A673 (cell line): ENCODE measurements at regions not wholly inside any gene's neighbourhood (a gene's known extent, or its start where the extent isn't known, plus 50 kb on each side); places are given as distances from the start of the nearest gene placed in this dataset.

ENCODE experiments used
- BruUV-seq: library from RNA; stranded (reverse); fragments of 400-500 nt; replicated peaks from 2 replicates; lab custom pipeline; 2021; lab: Mats Ljungman, UMichigan
- CTCF ChIA-PET: fragments of 300-600 bp; sonication (Branson Sonifier 250); formaldehyde crosslinking; loops from one replicate; lab custom pipeline; 2022; ENCODE audit warnings: antibody characterized with exemption; lab: Charles Lee
- POLR2A ChIA-PET: fragments of 300-600 bp; sonication (Branson Sonifier 250); formaldehyde crosslinking; loops from one replicate; lab custom pipeline; 2022; ENCODE audit warnings: antibody characterized with exemption; ENCODE audit not compliant: low non-redundant PET; lab: Charles Lee
- DNase-seq: peaks from one replicate; pipeline ENCODE4 v3.0.0-alpha.2; 2015; ENCODE audit warnings: low spot score
- H3K27ac ChIP-seq: fragments of 200-600 bp; sonication (generic); 2 replicates; pipeline ENCODE4 v1.5.1; 2016; ENCODE audit warnings: mixed run types, low read depth, mild to moderate bottlenecking, mixed read lengths, antibody characterized with exemption, low read length; ENCODE audit not compliant: poor library complexity, severe bottlenecking
- H3K27me3 ChIP-seq: fragments of 200-600 bp; sonication (generic); replicated peaks from 2 replicates; pipeline ENCODE4 v1.6.1; 2017; ENCODE audit warnings: mixed run types, low read depth, mild to moderate bottlenecking, mixed read lengths, antibody characterized with exemption, low read length; ENCODE audit not compliant: insufficient read depth, poor library complexity
- H3K36me3 ChIP-seq: fragments of 200-600 bp; sonication (generic); 2 replicates; pipeline ENCODE4 v1.6.1; 2016; ENCODE audit warnings: mixed run types, mild to moderate bottlenecking, mixed read lengths, antibody characterized with exemption, low read length; ENCODE audit not compliant: insufficient read depth, poor library complexity, severe bottlenecking
- H3K4me1 ChIP-seq: fragments of 200-600 bp; sonication (generic); 2 replicates; pipeline ENCODE4 v1.6.1; 2017; ENCODE audit warnings: mixed run types, mild to moderate bottlenecking, mixed read lengths, antibody characterized with exemption, low read length; ENCODE audit not compliant: insufficient read depth, poor library complexity, severe bottlenecking
- H3K4me3 ChIP-seq: fragments of 200-600 bp; sonication (generic); 2 replicates; pipeline ENCODE4 v1.5.1; 2016; ENCODE audit warnings: low read depth, mixed run types, mild to moderate bottlenecking, mixed read lengths, low read length; ENCODE audit not compliant: poor library complexity, severe bottlenecking
- H3K9me3 ChIP-seq: fragments of 200-600 bp; sonication (generic); 2 replicates; pipeline ENCODE4 v1.6.1; 2016; ENCODE audit warnings: mixed run types, low read depth, mild to moderate bottlenecking, mixed read lengths, antibody characterized with exemption, low read length; ENCODE audit not compliant: poor library complexity, severe bottlenecking
- EZH2 ChIP-seq: fragments of 200-600 bp; sonication (generic); IDR thresholded peaks from 2 replicates; pipeline ENCODE4 v1.6.1; 2017; ENCODE audit warnings: borderline replicate concordance, low read depth, mild to moderate bottlenecking, mixed read lengths, antibody characterized with exemption, low read length; ENCODE audit not compliant: poor library complexity, severe bottlenecking
- intact Hi-C: fragments of 100-400 bp; cut with micrococcal nuclease; formaldehyde crosslinking; loops from one replicate; pipeline ENCODE4 v1.10.0; 2022; ENCODE audit not compliant: unreplicated experiment
- TF ChIP-seq, protein P1 (sequence below): fragments of 300-800, 200-600 bp; sonication (generic); conservative IDR thresholded peaks from 2 replicates; pipeline ENCODE4 v1.5.1; 2017; ENCODE audit warnings: low read depth, mild to moderate bottlenecking, antibody characterized with exemption, low read length, moderate library complexity, mixed read lengths

DNA sequence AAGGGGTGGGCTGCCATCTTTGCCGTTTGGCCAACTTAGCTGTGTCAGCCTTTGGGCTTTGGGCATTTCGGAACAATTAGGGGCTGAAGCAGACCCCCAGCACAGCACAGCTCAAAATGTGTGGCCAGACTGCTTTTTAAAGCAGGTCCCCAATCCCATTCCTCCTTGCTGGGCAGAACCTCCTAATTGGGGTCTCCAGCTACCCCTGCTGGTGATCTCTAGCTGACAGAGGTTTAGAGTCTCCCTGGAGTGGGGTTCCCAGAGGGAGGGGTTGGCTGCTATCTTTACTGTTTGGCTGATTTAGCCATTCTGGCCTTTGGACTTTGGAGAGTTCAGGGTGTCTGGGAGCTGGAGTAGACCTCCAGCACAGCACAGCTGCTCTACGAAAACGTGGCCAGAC, 71.5 kb upstream of the LHCGR start:
- no TSS peak for BruUV-seq
- Histone ChIP-seq H3K36me3 (no peaks in the 10 kb centered on the region), H3K27me3 (no peaks in the 10 kb centered on the region), H3K27ac (no peak overlapping the region), H3K4me1 (no peaks in the 10 kb centered on the region), H3K4me3 (no peak overlapping the region), H3K9me3 (no peaks in the 10 kb centered on the region)
- no peak for DNase-seq
- TF ChIP-seq EZH2: no peak
- TF ChIP-seq, protein P1, sequence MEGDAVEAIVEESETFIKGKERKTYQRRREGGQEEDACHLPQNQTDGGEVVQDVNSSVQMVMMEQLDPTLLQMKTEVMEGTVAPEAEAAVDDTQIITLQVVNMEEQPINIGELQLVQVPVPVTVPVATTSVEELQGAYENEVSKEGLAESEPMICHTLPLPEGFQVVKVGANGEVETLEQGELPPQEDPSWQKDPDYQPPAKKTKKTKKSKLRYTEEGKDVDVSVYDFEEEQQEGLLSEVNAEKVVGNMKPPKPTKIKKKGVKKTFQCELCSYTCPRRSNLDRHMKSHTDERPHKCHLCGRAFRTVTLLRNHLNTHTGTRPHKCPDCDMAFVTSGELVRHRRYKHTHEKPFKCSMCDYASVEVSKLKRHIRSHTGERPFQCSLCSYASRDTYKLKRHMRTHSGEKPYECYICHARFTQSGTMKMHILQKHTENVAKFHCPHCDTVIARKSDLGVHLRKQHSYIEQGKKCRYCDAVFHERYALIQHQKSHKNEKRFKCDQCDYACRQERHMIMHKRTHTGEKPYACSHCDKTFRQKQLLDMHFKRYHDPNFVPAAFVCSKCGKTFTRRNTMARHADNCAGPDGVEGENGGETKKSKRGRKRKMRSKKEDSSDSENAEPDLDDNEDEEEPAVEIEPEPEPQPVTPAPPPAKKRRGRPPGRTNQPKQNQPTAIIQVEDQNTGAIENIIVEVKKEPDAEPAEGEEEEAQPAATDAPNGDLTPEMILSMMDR: no peak
- ChIA-PET CTCF (no interaction called here), POLR2A (interaction anchor here (0.6 kb wide), 1 partner anchor 1648 kb away, joined by 23 read pairs; no protein-coding TSS in a partner anchor)
- intact Hi-C loops: no loop called here

DNA sequence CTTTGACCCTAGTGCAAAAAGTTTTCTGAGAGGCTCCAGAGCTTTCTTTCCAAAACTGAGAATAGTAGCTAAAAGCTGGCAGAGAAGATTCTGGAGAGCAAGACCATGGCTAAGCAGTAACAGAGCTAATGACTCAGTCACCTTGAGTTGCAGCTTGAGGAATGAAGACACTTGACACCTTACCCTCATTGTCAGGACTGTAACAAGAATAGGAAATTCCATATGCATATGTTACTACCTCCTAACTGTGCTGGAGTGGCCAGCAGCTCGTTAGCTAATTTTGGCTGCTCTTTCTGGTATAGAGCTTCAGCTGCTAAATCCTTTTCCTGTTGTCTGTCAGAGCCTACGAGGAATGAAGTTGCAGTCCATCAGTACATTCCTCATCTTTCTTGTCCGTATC, 68.6 kb upstream of the LHCGR start:
- TF ChIP-seq, protein P1: no peak
- TF ChIP-seq EZH2: no peak
- no peaks in the 10 kb centered on the region for H3K27me3 ChIP-seq
- no peaks in the 10 kb centered on the region for H3K36me3 ChIP-seq
- no peaks in the 10 kb centered on the region for H3K9me3 ChIP-seq
- intact Hi-C loops: no loop called here
- no peak overlapping the region for H3K27ac ChIP-seq
- POLR2A ChIA-PET: no interaction called here
- no peak for DNase-seq
- CTCF ChIA-PET: no interaction called here
- H3K4me1 ChIP-seq: no peaks in the 10 kb centered on the region
- no TSS peak for BruUV-seq
- no peak overlapping the region for H3K4me3 ChIP-seq

DNA sequence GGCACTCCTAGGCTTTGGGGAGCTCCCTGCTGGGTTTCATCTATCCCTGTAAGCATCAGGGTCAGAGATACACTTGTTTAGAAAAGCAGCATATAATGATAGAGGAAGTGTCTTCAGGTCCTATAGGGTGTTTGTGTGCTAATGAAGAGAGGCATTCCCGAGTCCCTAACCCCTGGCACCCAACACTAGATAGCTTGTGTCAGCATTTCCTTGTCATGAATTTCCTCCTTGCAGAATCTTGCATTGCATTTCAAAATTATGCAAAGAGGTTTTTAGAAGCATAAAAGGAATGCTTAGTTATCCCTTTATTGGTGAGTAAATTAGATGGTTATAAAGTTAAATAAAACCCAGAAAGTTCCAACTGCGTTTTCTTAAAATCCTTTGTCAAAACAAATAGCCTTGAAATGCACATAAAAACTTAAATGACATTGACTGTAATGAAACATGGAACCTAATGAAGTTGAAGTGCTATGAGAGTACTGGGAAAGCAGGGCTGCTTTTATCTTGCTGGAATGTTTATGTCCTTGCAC, 63.7 kb upstream of the LHCGR start:
- Histone ChIP-seq H3K4me3 (no peak overlapping the region), H3K4me1 (no peaks in the 10 kb centered on the region), H3K9me3 (no peaks in the 10 kb centered on the region), H3K27ac (no peak overlapping the region), H3K27me3 (no peaks in the 10 kb centered on the region), H3K36me3 (no peaks in the 10 kb centered on the region)
- DNase-seq: peak; percentile 3
- BruUV-seq: no TSS peak
- CTCF ChIA-PET: no interaction called here
- no peak for TF ChIP-seq EZH2
- TF ChIP-seq, protein P1: no peak
- intact Hi-C loops: no loop called here
- POLR2A ChIA-PET: no interaction called here
